ENCODE measurements at regions not wholly inside any gene's neighbourhood (a gene's known extent, or its start where the extent isn't known, plus 50 kb on each side); places are given as distances from the start of the nearest gene placed in this dataset.

DNA sequence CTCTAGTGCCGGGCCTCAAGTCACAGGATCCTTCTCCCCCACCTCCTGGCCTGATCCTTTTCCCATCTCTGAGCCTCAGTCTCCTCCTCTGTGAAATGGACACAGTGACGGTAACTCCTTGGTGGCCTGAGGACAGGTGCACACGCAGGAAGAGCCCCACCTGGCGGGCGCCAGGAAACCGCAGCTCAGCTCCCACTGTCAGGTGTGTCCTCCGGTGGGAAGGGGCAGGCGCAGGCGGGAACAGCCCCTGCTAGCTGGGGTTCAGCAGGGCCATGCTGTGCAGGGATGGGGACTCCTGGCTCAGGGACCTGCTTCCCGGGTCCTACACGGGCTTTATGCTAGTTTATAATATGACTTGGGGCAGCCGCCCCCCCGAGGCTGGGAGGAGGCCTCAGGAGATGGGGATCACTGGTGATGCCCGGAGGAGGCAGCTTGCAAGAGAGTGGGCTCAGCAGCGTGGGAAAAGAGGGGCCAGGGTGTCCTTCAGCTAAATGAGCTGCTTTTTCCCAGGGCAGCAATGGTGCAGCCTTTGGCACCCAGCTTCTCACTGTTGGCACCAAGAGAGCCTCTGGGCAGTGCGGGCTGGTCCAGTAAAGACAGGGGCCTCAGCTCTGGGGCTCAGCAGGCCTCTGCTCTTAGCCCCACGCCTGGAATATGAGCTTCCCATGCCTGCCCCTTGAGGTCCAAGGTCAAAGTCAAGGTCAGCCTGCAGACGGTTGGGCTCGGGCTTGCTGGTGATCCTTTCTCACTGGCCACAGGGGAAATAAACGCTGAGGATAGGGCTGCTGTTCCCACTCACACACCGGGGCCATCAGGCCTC, 68.0 kb upstream of the FAM20C start:
- DNase-seq, result no peak

DNA sequence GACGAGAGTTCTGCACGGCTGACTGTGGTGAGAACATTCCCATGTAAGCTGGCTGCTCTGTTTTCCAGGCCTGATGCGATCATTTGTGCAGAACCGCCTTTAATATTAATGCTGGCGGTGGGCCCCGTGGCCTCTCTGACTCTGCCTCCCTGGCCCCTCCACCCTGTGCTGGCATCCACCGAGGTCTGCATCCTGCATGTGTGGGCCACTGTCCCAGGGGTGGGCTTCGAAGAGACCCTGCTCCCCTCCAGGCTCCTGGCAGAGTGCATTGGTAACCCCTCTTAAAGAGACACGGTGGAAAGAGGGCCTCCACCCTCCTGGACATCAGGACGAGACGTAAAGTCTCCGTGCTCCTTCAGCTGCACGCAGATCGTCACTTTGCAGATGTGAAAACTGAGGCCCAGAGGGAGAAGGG, 67.3 kb upstream of the FAM20C start:
- no peak for DNase-seq

- no peak for DNase-seq
Measured at GRCh38 chr7:125661-126060, 66.7 kb upstream of the FAM20C start.

DNA sequence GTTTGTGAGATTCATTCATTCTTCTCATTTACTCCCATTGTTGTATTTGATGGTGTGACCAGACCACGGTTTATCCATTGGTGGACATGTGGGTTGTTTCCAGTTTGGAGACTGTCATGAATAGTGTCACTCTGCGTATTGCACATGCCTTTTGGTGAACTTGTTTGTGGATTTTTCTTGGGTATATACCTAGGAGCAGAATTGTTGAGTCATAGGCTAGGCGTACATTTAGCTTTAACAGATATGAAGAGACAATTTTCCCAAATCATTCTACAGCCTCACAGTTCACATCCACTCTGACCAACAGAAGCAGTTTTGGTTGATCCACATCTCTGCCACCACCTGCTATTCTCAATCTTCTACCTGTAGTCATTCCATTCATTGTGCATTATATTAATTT, 66.0 kb upstream of the FAM20C start:
- DNase-seq, result no peak

- no peak for DNase-seq
Measured at GRCh38 chr7:127064-127598, 65.2 kb upstream of the FAM20C start.

GRCh38 chr7:128171-129080, 63.9 kb upstream of the FAM20C start:
- no peak for DNase-seq

DNA sequence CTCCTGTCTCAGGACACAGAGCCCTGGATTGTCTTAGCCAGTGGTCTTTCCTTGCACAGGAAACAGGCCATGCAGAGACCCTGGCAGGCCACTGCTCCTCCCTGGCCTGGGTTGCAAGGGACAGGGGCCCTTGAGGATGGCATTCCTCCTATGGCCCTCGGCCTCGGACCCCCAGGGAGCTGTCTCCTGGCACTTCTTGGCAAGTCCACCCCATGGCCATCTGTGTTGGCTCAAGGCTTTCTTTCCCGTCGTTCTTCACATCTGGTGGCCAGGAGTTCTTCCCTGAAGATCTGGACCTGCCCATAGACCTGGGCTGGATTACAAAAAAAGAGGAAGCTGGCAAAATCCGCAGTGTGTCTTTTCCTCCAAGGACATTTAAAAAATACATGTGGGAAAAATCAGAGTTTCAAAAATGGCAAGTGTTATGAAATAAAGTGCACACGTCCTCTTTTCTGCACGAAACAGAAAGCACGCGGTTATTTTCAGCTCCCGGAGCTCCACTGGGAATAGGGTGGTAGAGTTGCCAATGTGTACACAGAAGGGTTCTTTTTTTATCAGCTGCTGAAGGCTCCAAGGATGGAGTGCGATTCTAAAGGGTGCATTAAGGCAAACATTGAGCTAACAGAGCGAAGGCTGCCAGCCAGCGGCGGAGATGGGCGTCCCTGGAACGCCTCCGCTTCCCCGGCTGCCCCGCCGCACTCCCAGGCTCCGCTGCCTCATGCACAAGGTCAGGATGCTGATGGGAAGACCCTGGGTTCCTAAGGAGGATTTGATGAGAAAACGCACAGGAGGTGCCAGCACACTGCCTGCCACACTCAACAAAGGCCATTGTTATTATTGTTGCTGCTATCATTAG, 62.8 kb upstream of the FAM20C start:
- DNase-seq, result no peak

DNA sequence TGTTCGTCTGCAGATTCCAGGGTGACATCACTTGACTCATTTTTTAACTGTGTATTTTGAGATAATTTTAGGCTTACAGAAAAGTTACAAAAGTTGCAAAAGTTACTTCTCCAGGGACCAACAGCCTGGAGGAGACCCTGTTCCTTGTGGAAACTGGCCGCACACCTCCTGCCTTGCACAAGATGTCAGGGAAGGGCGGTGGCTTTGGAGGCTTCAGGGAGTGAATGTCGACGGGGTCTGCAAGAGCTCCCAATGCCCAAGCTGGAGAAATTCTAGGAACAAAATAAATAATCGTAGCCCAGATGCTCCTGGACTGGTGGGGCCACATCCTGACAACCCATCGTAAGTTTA, 62.2 kb upstream of the FAM20C start:
- DNase-seq, result no peak

DNA sequence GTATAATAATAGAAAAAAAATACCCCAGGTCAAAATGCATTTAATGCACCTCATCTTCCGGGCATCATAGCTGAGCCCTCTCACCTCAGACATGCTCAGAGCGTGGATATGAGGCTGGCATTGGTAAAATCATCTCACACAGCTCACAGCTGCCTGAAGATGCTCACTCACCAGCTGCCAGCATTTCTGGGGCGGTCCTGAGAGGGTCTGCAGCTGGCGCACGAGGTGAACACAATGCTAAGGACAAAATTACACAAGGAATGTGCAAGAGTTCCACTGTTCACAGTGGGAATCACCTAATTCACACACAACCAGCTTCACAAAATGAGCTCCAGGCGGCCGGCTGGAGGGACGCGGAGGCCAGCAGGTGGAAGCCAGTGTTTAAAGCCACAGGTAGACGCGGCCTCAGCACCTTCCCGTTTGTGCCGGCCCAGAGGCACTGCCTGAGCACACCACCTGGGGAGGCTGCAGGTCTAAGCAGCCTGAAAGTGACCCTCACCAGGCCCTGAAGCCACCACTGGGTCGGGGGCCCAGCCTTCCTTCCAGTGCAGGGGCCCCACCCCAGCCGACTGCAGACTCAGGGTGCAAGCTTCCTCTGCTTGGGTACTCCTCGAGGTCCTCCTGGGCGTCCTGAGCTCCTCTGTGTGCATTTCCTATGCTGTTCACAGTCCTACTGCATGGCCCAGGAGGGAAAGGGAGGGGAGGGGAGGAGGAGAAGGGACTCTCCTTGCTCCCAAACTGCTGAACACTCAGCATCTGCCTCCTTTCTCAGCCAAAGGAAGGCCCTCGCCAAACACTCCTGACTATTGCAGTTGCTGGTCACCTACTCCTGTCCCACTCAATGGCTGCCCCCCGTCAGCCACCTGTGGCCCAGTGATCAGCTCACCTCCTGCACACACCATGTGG, 61.2 kb upstream of the FAM20C start:
- DNase-seq, result no peak

- DNase-seq, result no peak
Measured at GRCh38 chr7:131781-132482, 60.4 kb upstream of the FAM20C start.

DNA sequence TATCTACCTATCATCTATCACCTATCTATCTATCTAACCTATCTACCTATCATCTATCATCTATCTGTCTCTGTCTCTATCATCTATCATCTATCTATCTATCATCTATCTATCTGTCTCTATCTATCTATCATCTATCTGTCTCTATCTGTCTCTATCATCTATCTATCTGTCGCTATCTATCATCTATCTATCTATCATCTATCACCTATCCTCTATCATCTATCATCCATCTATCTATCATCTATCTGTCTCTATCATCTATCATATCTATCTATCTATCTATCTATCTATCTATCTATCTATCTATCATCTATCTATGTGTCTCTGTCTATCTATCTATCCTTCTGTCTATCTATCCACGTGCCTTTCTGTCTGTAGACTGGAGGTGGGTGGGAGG, 59.5 kb upstream of the FAM20C start:
- DNase-seq, result no peak

GRCh38 chr7:133470-133869, 58.9 kb upstream of the FAM20C start:
- no peak for DNase-seq

DNA sequence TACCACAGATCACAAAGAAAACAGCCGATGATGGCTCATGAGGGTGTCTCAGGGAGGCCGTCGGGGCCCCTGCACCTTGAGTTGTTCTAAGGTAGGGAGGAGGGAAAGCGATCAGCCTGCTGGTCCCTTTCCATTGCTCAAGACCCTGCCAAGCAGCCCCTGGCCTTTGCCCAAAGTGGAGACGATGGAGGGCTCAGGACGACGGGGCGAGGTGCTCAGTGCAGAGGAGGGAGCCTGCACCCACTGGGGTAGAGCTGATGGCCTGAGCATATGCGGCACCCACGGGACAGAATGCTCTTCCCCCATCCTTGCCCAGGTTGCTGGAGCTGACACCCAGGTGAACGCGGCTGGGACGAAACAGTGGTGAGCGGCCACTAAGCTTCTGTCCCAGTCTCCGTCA, 58.3 kb upstream of the FAM20C start:
- no peak for DNase-seq

GRCh38 chr7:134561-135256, 57.7 kb upstream of the FAM20C start:
- no peak for DNase-seq

GRCh38 chr7:135257-135653, 57.1 kb upstream of the FAM20C start:
- DNase-seq, result no peak

- no peak for DNase-seq
Measured at GRCh38 chr7:135731-136645, 56.4 kb upstream of the FAM20C start.

DNA sequence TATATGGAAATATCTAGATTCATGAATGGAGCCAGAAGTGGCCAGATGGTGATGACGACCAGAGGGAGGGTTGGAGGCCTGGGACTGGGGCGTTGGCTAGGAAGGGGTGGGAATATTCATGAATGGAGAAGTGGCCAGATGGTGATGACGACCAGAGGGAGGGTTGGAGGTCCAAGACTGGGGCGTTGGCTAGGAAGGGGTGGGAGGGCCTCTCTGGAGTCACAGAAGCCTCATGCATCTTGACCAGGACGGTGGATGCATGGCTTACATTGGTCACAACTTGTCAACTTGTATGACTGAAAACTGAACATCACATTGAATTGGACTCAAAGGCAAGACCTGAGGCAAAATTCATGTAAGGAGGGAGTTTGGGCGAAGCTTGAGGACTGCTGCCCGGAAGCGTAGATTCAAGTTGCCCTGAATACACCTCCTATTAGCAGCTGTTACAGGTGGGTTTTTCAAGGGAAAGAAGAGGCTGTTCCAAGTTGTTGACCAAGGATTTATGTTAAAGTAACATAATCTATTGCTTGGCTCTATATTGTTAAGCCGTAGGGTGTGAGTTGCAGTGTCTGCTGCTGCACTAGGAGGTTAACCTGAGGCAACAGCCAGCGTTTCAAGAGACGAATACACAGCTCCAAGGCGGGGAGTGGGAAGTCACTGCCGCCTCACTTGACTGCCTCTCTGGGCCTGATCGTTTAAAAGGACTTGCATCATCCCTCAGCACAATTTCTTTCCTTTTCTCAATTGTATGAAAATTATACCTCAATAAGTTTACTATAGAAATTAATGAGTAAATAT, 55.1 kb upstream of the FAM20C start:
- DNase-seq, result no peak

DNA sequence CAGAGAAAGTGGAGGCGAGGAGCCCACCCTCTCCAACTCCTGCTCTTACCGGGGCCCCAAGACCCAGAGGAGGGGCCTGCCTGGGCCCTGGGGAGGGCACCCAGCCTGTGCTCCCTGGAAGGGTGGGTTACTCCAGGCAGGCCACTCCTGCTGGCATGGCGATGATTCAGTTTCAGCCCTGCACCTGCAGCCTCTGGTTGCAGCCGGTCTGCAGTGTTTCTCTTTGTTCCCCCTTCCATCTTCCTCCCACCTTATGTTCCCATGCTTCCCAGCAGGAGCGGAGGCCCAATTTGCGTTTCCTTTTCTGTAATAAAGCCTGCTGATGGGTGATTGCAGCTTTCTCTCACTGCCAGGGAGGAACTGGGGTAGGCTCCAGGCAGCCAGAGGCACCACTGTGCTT, 53.2 kb upstream of the FAM20C start:
- no peak for DNase-seq
